H9 (cell line): ENCODE measurements at regions not wholly inside any gene's neighbourhood (a gene's known extent, or its start where the extent isn't known, plus 50 kb on each side); places are given as distances from the start of the nearest gene placed in this dataset.

ENCODE experiments used
- DNase-seq: peaks from one replicate; pipeline ENCODE4 v3.0.0-alpha.2; 2017
- H2AFZ ChIP-seq: one replicate; pipeline ENCODE4 v1.6.1; 2013; ENCODE audit warnings: mild to moderate bottlenecking, low read length, control low read depth, moderate library complexity
- H2AK5ac ChIP-seq: 2 replicates; pipeline ENCODE4 v1.6.1; 2013; ENCODE audit warnings: low read length, control low read depth, mixed read lengths; ENCODE audit not compliant: insufficient read length
- H2BK120ac ChIP-seq: one replicate; pipeline ENCODE4 v1.6.1; 2013; ENCODE audit warnings: low read depth, mild to moderate bottlenecking, low read length, control low read depth, inconsistent platforms; ENCODE audit not compliant: poor library complexity, severe bottlenecking
- H2BK12ac ChIP-seq: 2 replicates; pipeline ENCODE4 v1.6.1; 2013; ENCODE audit warnings: low read length, control low read depth, mixed read lengths, low read depth; ENCODE audit not compliant: insufficient read length
- H2BK15ac ChIP-seq: 2 replicates; pipeline ENCODE4 v1.6.1; 2013; ENCODE audit warnings: low read depth, low read length, control low read depth
- H2BK20ac ChIP-seq: one replicate; pipeline ENCODE4 v1.6.1; 2013; ENCODE audit warnings: low read depth, mild to moderate bottlenecking, low read length, control low read depth, inconsistent platforms; ENCODE audit not compliant: poor library complexity, severe bottlenecking
- H2BK5ac ChIP-seq: 2 replicates; pipeline ENCODE4 v1.6.1; 2013; ENCODE audit warnings: low read length, control low read depth, mixed read lengths; ENCODE audit not compliant: insufficient read length
- H3K14ac ChIP-seq: 2 replicates; pipeline ENCODE4 v1.6.1; 2013; ENCODE audit warnings: low read length, control low read depth; ENCODE audit not compliant: insufficient read depth
- H3K18ac ChIP-seq: 2 replicates; pipeline ENCODE4 v1.6.1; 2013; ENCODE audit warnings: low read depth, mild to moderate bottlenecking, mixed read lengths, low read length, control low read depth; ENCODE audit not compliant: insufficient read length
- H3K23ac ChIP-seq: 2 replicates; pipeline ENCODE4 v1.6.1; 2013; ENCODE audit warnings: low read length, control low read depth, mixed read lengths, low read depth; ENCODE audit not compliant: insufficient read length
- H3K23me2 ChIP-seq: 2 replicates; pipeline ENCODE4 v1.6.1; 2013; ENCODE audit warnings: low read depth, mild to moderate bottlenecking, mixed read lengths, low read length, control low read depth; ENCODE audit not compliant: insufficient read length, poor library complexity, severe bottlenecking
- H3K27ac ChIP-seq: 2 replicates; pipeline ENCODE4 v1.5.1; 2013; ENCODE audit warnings: low read length, control low read depth, mixed read lengths, low read depth; ENCODE audit not compliant: insufficient read length
- H3K27me3 ChIP-seq: 2 replicates; pipeline ENCODE4 v1.6.1; 2013; ENCODE audit warnings: low read length, control low read depth, inconsistent platforms; ENCODE audit not compliant: insufficient read depth
- H3K4ac ChIP-seq: 2 replicates; pipeline ENCODE4 v1.6.1; 2013; ENCODE audit warnings: low read depth, mild to moderate bottlenecking, control low read depth, inconsistent platforms, low read length, moderate library complexity
- H3K4me1 ChIP-seq: 2 replicates; pipeline ENCODE4 v1.6.1; 2013; ENCODE audit warnings: low read length, control low read depth, inconsistent platforms; ENCODE audit not compliant: insufficient read depth
- H3K4me2 ChIP-seq: 2 replicates; pipeline ENCODE4 v1.6.1; 2013; ENCODE audit warnings: low read length, control low read depth, mixed read lengths; ENCODE audit not compliant: insufficient read length, insufficient read depth
- H3K56ac ChIP-seq: 2 replicates; pipeline ENCODE4 v1.6.1; 2013; ENCODE audit warnings: low read depth, mild to moderate bottlenecking, mixed read lengths, low read length, control low read depth; ENCODE audit not compliant: insufficient read length
- H3K79me1 ChIP-seq: 2 replicates; pipeline ENCODE4 v1.6.1; 2013; ENCODE audit warnings: low read depth, mild to moderate bottlenecking, moderate library complexity, low read length, control low read depth, inconsistent platforms; ENCODE audit not compliant: insufficient read depth, poor library complexity, severe bottlenecking
- H3K79me2 ChIP-seq: 2 replicates; pipeline ENCODE4 v1.6.1; 2013; ENCODE audit warnings: low read length, control low read depth, inconsistent platforms; ENCODE audit not compliant: insufficient read depth
- H3K9ac ChIP-seq: 2 replicates; pipeline ENCODE4 v1.6.1; 2013; ENCODE audit warnings: low read length, control low read depth, mixed read lengths; ENCODE audit not compliant: insufficient read length; ENCODE audit errors: extremely low read depth
- H3K9me3 ChIP-seq: one replicate; pipeline ENCODE4 v1.6.1; 2013; ENCODE audit warnings: low read depth, low read length, inconsistent platforms; ENCODE audit not compliant: control insufficient read depth
- H3T11ph ChIP-seq: one replicate; pipeline ENCODE4 v1.6.1; 2013; ENCODE audit warnings: mild to moderate bottlenecking, low read length, control low read depth, inconsistent platforms
- H4K20me1 ChIP-seq: one replicate; pipeline ENCODE4 v1.6.1; 2013; ENCODE audit not compliant: control insufficient read depth, insufficient read length, insufficient read depth
- H4K5ac ChIP-seq: 2 replicates; pipeline ENCODE4 v1.6.1; 2013; ENCODE audit warnings: low read depth, mild to moderate bottlenecking, mixed read lengths, low read length, control low read depth; ENCODE audit not compliant: insufficient read length
- H4K8ac ChIP-seq: replicated peaks from 2 replicates; pipeline ENCODE4 v1.6.1; 2013; ENCODE audit warnings: low read length, control low read depth, mixed read lengths, low read depth; ENCODE audit not compliant: insufficient read length
- H4K91ac ChIP-seq: 2 replicates; pipeline ENCODE4 v1.6.1; 2013; ENCODE audit warnings: low read depth, mild to moderate bottlenecking, moderate library complexity, mixed read lengths, low read length, control low read depth; ENCODE audit not compliant: insufficient read length
- H3K27ac Mint-ChIP-seq, 3 experiments: 2 replicates in 2 of 3; 3 replicates in 1 of 3; pipeline ENCODE4 v1.8.0; 2020 to 2021; ENCODE audit warnings: mixed read lengths in 3 of 3, mild to moderate bottlenecking in 1 of 3, moderate library complexity in 1 of 3
- H3K27me3 Mint-ChIP-seq: 2 replicates; pipeline ENCODE4 v1.8.0; 2021; ENCODE audit warnings: low read depth, mild to moderate bottlenecking, moderate library complexity, mixed read lengths
- H3K36me3 Mint-ChIP-seq, 3 experiments: 2 replicates in 2 of 3; 3 replicates in 1 of 3; pipeline ENCODE4 v1.8.0; 2020 to 2021; ENCODE audit warnings: low read depth in 3 of 3, mixed read lengths in 3 of 3; ENCODE audit not compliant: insufficient read depth in 1 of 3
- H3K4me1 Mint-ChIP-seq, 2 experiments: 2 replicates each; pipeline ENCODE4 v1.8.0; 2020; ENCODE audit warnings: mixed read lengths in 2 of 2
- H3K4me3 Mint-ChIP-seq, 2 experiments: 2 replicates in 1 of 2; 3 replicates in 1 of 2; pipeline ENCODE4 v1.8.0; 2020 to 2021; ENCODE audit warnings: mild to moderate bottlenecking in 2 of 2, mixed read lengths in 2 of 2, moderate library complexity in 1 of 2
- H3K9me3 Mint-ChIP-seq, 2 experiments: 2 replicates in 1 of 2; 3 replicates in 1 of 2; pipeline ENCODE4 v1.8.0; 2020; ENCODE audit warnings: mild to moderate bottlenecking in 2 of 2, mixed read lengths in 2 of 2, moderate library complexity in 1 of 2
- WGBS: extraction: QIAGEN DNeasy Blood & Tissue Kit; methylation state at CpG from one replicate; pipeline ENCODE4 v1.1.7; 2013; ENCODE audit warnings: missing lambda C conversion rate, low lambda C conversion rate, mixed read lengths; ENCODE audit not compliant: insufficient read length; ENCODE audit errors: extremely low coverage; 5-methylcytosine and 5-hydroxymethylcytosine counted together
- TF ChIP-seq, protein P1 (sequence below): fragments of 200-600 bp; sonication (generic); conservative IDR thresholded peaks from 3 replicates; pipeline ENCODE4 v1.8.0; 2021; ENCODE audit warnings: antibody characterized with exemption, mild to moderate bottlenecking

DNA sequence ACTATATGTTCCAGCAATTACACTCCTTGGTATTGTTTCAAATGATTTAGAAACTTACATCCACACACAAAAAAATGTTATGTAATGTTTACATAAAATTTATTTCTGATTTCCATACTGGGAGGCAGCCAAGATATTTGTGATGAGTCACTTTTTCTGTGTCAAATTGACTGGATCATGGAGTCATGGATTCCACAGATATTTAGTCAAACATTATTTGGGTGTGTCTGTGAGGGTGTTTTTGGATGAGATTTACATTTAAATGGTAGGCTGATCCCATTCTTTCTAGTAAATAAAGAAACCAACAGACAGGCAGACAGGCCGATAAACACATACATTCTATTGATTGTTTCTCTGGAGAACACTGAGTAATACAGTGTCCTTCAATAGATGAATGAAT is 562.8 kb downstream of the SLITRK6 start:
- no peaks in the 10 kb centered on the region for H3K27me3 ChIP-seq
- no peak overlapping the region for H2BK120ac ChIP-seq
- Mint-ChIP-seq H3K4me3 (no peak overlapping the region), H3K9me3 (no peaks in the 10 kb centered on the region), H3K27me3 (no peaks in the 10 kb centered on the region), H3K27ac (no peak overlapping the region; a peak in 1 of 7 replicates), H3K36me3 (no peaks in the 10 kb centered on the region), H3K4me1 (peaks cover 5 to 6% of the 10 kb centered on the region in 2 experiments; a peak in 3 of 4 replicates)
- TF ChIP-seq, protein P1, sequence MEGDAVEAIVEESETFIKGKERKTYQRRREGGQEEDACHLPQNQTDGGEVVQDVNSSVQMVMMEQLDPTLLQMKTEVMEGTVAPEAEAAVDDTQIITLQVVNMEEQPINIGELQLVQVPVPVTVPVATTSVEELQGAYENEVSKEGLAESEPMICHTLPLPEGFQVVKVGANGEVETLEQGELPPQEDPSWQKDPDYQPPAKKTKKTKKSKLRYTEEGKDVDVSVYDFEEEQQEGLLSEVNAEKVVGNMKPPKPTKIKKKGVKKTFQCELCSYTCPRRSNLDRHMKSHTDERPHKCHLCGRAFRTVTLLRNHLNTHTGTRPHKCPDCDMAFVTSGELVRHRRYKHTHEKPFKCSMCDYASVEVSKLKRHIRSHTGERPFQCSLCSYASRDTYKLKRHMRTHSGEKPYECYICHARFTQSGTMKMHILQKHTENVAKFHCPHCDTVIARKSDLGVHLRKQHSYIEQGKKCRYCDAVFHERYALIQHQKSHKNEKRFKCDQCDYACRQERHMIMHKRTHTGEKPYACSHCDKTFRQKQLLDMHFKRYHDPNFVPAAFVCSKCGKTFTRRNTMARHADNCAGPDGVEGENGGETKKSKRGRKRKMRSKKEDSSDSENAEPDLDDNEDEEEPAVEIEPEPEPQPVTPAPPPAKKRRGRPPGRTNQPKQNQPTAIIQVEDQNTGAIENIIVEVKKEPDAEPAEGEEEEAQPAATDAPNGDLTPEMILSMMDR: no peak
- H3K23me2 ChIP-seq: no peaks in the 10 kb centered on the region
- H3K23ac ChIP-seq: no peak overlapping the region
- H4K5ac ChIP-seq: no peak overlapping the region
- DNase-seq: no peak
- H3K4me2 ChIP-seq: no peak overlapping the region
- no peaks in the 10 kb centered on the region for H3K4me1 ChIP-seq
- H2BK15ac ChIP-seq: no peak overlapping the region
- no peaks in the 10 kb centered on the region for H3K9me3 ChIP-seq
- no peak overlapping the region for H3T11ph ChIP-seq
- H4K20me1 ChIP-seq: no peaks in the 10 kb centered on the region
- no peak overlapping the region for H3K27ac ChIP-seq
- no peak overlapping the region for H4K8ac ChIP-seq
- WGBS: no CpG with 5 or more reads among the region's 1 CpG
- no peaks in the 10 kb centered on the region for H3K79me2 ChIP-seq
- H3K14ac ChIP-seq: no peak overlapping the region
- H3K18ac ChIP-seq: no peak overlapping the region
- H2BK20ac ChIP-seq: no peak overlapping the region
- H3K9ac ChIP-seq: no peak overlapping the region
- H3K4ac ChIP-seq: no peak overlapping the region
- no peak overlapping the region for H2BK12ac ChIP-seq
- no peak overlapping the region for H2AFZ ChIP-seq
- H3K79me1 ChIP-seq: no peaks in the 10 kb centered on the region
- no peak overlapping the region for H3K56ac ChIP-seq
- H2BK5ac ChIP-seq: no peak overlapping the region
- no peak overlapping the region for H4K91ac ChIP-seq
- H2AK5ac ChIP-seq: no peak overlapping the region
